ENCODE measurements at regions not wholly inside any gene's neighbourhood (a gene's known extent, or its start where the extent isn't known, plus 50 kb on each side); places are given as distances from the start of the nearest gene placed in this dataset.

GRCh38 chr12:80045594-80045993 lies 53.7 kb upstream of the OTOGL start:
- DNase-seq: no peak
- no peak overlapping the region for H3K27ac ChIP-seq (ENCODE audit: insufficient read depth in 1 of 2, low read depth in 1 of 2, low read length in 2 of 2, poor library complexity in 1 of 2, severe bottlenecking in 2 of 2)

GRCh38 chr12:80044694-80045046 lies 54.7 kb upstream of the OTOGL start:
- Histone ChIP-seq H3K4me1 (ENCODE audit: control extremely low read depth in 1 of 4, control insufficient read depth in 4 of 4, insufficient read depth in 4 of 4, low read length in 3 of 4) (peaks cover 0 to 6% (median 0%) of the 10 kb centered on the region in 4 experiments), H3K4me3 (ENCODE audit: control insufficient read depth in 1 of 7, extremely low read depth in 1 of 7, insufficient read depth in 4 of 7, low read depth in 2 of 7, low read length in 6 of 7) (no peak overlapping the region), H3K9me3 (ENCODE audit: control extremely low read depth in 1 of 5, control insufficient read depth in 4 of 5, insufficient read depth in 2 of 5, low read depth in 1 of 5, low read length in 4 of 5) (no peaks in the 10 kb centered on the region), H3K36me3 (ENCODE audit: control insufficient read depth in 4 of 4, insufficient read depth in 4 of 4, low read length in 3 of 4) (no peaks in the 10 kb centered on the region), H3K27ac (ENCODE audit: insufficient read depth in 1 of 2, low read depth in 1 of 2, low read length in 2 of 2, poor library complexity in 1 of 2, severe bottlenecking in 2 of 2) (no peak overlapping the region), H3K27me3 (replicated peaks in 2 of 5; ENCODE audit: control insufficient read depth in 4 of 5, insufficient read depth in 5 of 5, low read length in 4 of 5) (no peaks in the 10 kb centered on the region)
- WGBS (ENCODE audit: insufficient coverage): 100% methylated on average over 1 of the region's 1 CpG
- POLR2A ChIA-PET: no interaction called here
- CTCF ChIA-PET: no interaction called here
- no peak for DNase-seq

More at GRCh38 chr12:80045594-80045993, 53.7 kb upstream of the OTOGL start:
- 100% methylated on average over 2 of the region's 3 CpGs for WGBS (ENCODE audit: insufficient coverage)
- no peaks in the 10 kb centered on the region for H3K9me3 ChIP-seq (ENCODE audit: control extremely low read depth in 1 of 5, control insufficient read depth in 4 of 5, insufficient read depth in 2 of 5, low read depth in 1 of 5, low read length in 4 of 5)
- POLR2A ChIA-PET: no interaction called here
- no peaks in the 10 kb centered on the region for H3K27me3 ChIP-seq (replicated peaks in 2 of 5; ENCODE audit: control insufficient read depth in 4 of 5, insufficient read depth in 5 of 5, low read length in 4 of 5)
- CTCF ChIA-PET: interaction anchor here (0.6 kb wide), 1 partner anchor 445 kb away, joined by 3 read pairs; no protein-coding TSS in a partner anchor
- no peaks in the 10 kb centered on the region for H3K36me3 ChIP-seq (ENCODE audit: control insufficient read depth in 4 of 4, insufficient read depth in 4 of 4, low read length in 3 of 4)
- no peaks in the 10 kb centered on the region for H3K4me1 ChIP-seq (ENCODE audit: control extremely low read depth in 1 of 4, control insufficient read depth in 4 of 4, insufficient read depth in 4 of 4, low read length in 3 of 4)
- H3K4me3 ChIP-seq (ENCODE audit: control insufficient read depth in 1 of 7, extremely low read depth in 1 of 7, insufficient read depth in 4 of 7, low read depth in 2 of 7, low read length in 6 of 7): no peak overlapping the region

- POLR2A ChIA-PET: no interaction called here
- 84% methylated on average over 4 of the region's 4 CpGs for WGBS (ENCODE audit: insufficient coverage)
- Histone ChIP-seq H3K27ac (ENCODE audit: insufficient read depth in 1 of 2, low read depth in 1 of 2, low read length in 2 of 2, poor library complexity in 1 of 2, severe bottlenecking in 2 of 2) (no peak overlapping the region), H3K4me1 (ENCODE audit: control extremely low read depth in 1 of 4, control insufficient read depth in 4 of 4, insufficient read depth in 4 of 4, low read length in 3 of 4) (peaks cover 0 to 6% (median 0%) of the 10 kb centered on the region in 4 experiments), H3K27me3 (replicated peaks in 2 of 5; ENCODE audit: control insufficient read depth in 4 of 5, insufficient read depth in 5 of 5, low read length in 4 of 5) (no peaks in the 10 kb centered on the region), H3K36me3 (ENCODE audit: control insufficient read depth in 4 of 4, insufficient read depth in 4 of 4, low read length in 3 of 4) (no peaks in the 10 kb centered on the region), H3K4me3 (ENCODE audit: control insufficient read depth in 1 of 7, extremely low read depth in 1 of 7, insufficient read depth in 4 of 7, low read depth in 2 of 7, low read length in 6 of 7) (no peak overlapping the region), H3K9me3 (ENCODE audit: control extremely low read depth in 1 of 5, control insufficient read depth in 4 of 5, insufficient read depth in 2 of 5, low read depth in 1 of 5, low read length in 4 of 5) (no peaks in the 10 kb centered on the region)
- CTCF ChIA-PET: no interaction called here
- no peak for DNase-seq
Measured at GRCh38 chr12:80041692-80042091, 57.6 kb upstream of the OTOGL start.

GRCh38 chr12:80041071-80041470 lies 58.3 kb upstream of the OTOGL start:
- CTCF ChIA-PET: no interaction called here
- POLR2A ChIA-PET: no interaction called here
- Histone ChIP-seq H3K36me3 (ENCODE audit: control insufficient read depth in 4 of 4, insufficient read depth in 4 of 4, low read length in 3 of 4) (no peaks in the 10 kb centered on the region), H3K27ac (ENCODE audit: insufficient read depth in 1 of 2, low read depth in 1 of 2, low read length in 2 of 2, poor library complexity in 1 of 2, severe bottlenecking in 2 of 2) (no peak overlapping the region), H3K27me3 (replicated peaks in 2 of 5; ENCODE audit: control insufficient read depth in 4 of 5, insufficient read depth in 5 of 5, low read length in 4 of 5) (no peaks in the 10 kb centered on the region), H3K4me3 (ENCODE audit: control insufficient read depth in 1 of 7, extremely low read depth in 1 of 7, insufficient read depth in 4 of 7, low read depth in 2 of 7, low read length in 6 of 7) (no peak overlapping the region), H3K4me1 (ENCODE audit: control extremely low read depth in 1 of 4, control insufficient read depth in 4 of 4, insufficient read depth in 4 of 4, low read length in 3 of 4) (peaks cover 0 to 6% (median 0%) of the 10 kb centered on the region in 4 experiments), H3K9me3 (ENCODE audit: control extremely low read depth in 1 of 5, control insufficient read depth in 4 of 5, insufficient read depth in 2 of 5, low read depth in 1 of 5, low read length in 4 of 5) (no peaks in the 10 kb centered on the region)
- 94% methylated on average over 2 of the region's 2 CpGs for WGBS (ENCODE audit: insufficient coverage)
- no peak for DNase-seq

GRCh38 chr12:80040075-80040738 lies 59.1 kb upstream of the OTOGL start:
- no peaks in the 10 kb centered on the region for H3K9me3 ChIP-seq (ENCODE audit: control extremely low read depth in 1 of 5, control insufficient read depth in 4 of 5, insufficient read depth in 2 of 5, low read depth in 1 of 5, low read length in 4 of 5)
- ChIA-PET POLR2A (interaction anchor here (0.6 kb wide), 1 partner anchor 163 kb away, joined by 4 read pairs; no protein-coding TSS in a partner anchor), CTCF (no interaction called here)
- no peak overlapping the region for H3K27ac ChIP-seq (ENCODE audit: insufficient read depth in 1 of 2, low read depth in 1 of 2, low read length in 2 of 2, poor library complexity in 1 of 2, severe bottlenecking in 2 of 2)
- no peaks in the 10 kb centered on the region for H3K27me3 ChIP-seq (replicated peaks in 2 of 5; ENCODE audit: control insufficient read depth in 4 of 5, insufficient read depth in 5 of 5, low read length in 4 of 5)
- H3K36me3 ChIP-seq (ENCODE audit: control insufficient read depth in 4 of 4, insufficient read depth in 4 of 4, low read length in 3 of 4): no peaks in the 10 kb centered on the region
- peak overlapping the region in 1 of 7 experiments; percentile 20 for H3K4me3 ChIP-seq (ENCODE audit: control insufficient read depth in 1 of 7, extremely low read depth in 1 of 7, insufficient read depth in 4 of 7, low read depth in 2 of 7, low read length in 6 of 7)
- 45% methylated on average over 5 of the region's 8 CpGs for WGBS (ENCODE audit: insufficient coverage)
- peak; percentile 15 to 65 (median 44) for DNase-seq
- peaks cover 0 to 6% (median 0%) of the 10 kb centered on the region in 4 experiments for H3K4me1 ChIP-seq (ENCODE audit: control extremely low read depth in 1 of 4, control insufficient read depth in 4 of 4, insufficient read depth in 4 of 4, low read length in 3 of 4)

- H3K9me3 ChIP-seq (ENCODE audit: control extremely low read depth in 1 of 5, control insufficient read depth in 4 of 5, insufficient read depth in 2 of 5, low read depth in 1 of 5, low read length in 4 of 5): no peaks in the 10 kb centered on the region
- 97% methylated on average over 4 of the region's 4 CpGs for WGBS (ENCODE audit: insufficient coverage)
- POLR2A ChIA-PET: no interaction called here
- H3K4me3 ChIP-seq (ENCODE audit: control insufficient read depth in 1 of 7, extremely low read depth in 1 of 7, insufficient read depth in 4 of 7, low read depth in 2 of 7, low read length in 6 of 7): no peak overlapping the region
- no peaks in the 10 kb centered on the region for H3K36me3 ChIP-seq (ENCODE audit: control insufficient read depth in 4 of 4, insufficient read depth in 4 of 4, low read length in 3 of 4)
- no peak for DNase-seq
- peaks cover 0 to 6% (median 0%) of the 10 kb centered on the region in 4 experiments for H3K4me1 ChIP-seq (ENCODE audit: control extremely low read depth in 1 of 4, control insufficient read depth in 4 of 4, insufficient read depth in 4 of 4, low read length in 3 of 4)
- no peaks in the 10 kb centered on the region for H3K27me3 ChIP-seq (replicated peaks in 2 of 5; ENCODE audit: control insufficient read depth in 4 of 5, insufficient read depth in 5 of 5, low read length in 4 of 5)
- no peak overlapping the region for H3K27ac ChIP-seq (ENCODE audit: insufficient read depth in 1 of 2, low read depth in 1 of 2, low read length in 2 of 2, poor library complexity in 1 of 2, severe bottlenecking in 2 of 2)
- CTCF ChIA-PET: no interaction called here
Measured at GRCh38 chr12:80038062-80038560, 61.2 kb upstream of the OTOGL start.

- Histone ChIP-seq H3K4me1 (ENCODE audit: control extremely low read depth in 1 of 4, control insufficient read depth in 4 of 4, insufficient read depth in 4 of 4, low read length in 3 of 4) (no peaks in the 10 kb centered on the region), H3K27me3 (replicated peaks in 2 of 5; ENCODE audit: control insufficient read depth in 4 of 5, insufficient read depth in 5 of 5, low read length in 4 of 5) (no peaks in the 10 kb centered on the region), H3K9me3 (ENCODE audit: control extremely low read depth in 1 of 5, control insufficient read depth in 4 of 5, insufficient read depth in 2 of 5, low read depth in 1 of 5, low read length in 4 of 5) (no peaks in the 10 kb centered on the region), H3K4me3 (ENCODE audit: control insufficient read depth in 1 of 7, extremely low read depth in 1 of 7, insufficient read depth in 4 of 7, low read depth in 2 of 7, low read length in 6 of 7) (no peak overlapping the region), H3K36me3 (ENCODE audit: control insufficient read depth in 4 of 4, insufficient read depth in 4 of 4, low read length in 3 of 4) (no peaks in the 10 kb centered on the region), H3K27ac (ENCODE audit: insufficient read depth in 1 of 2, low read depth in 1 of 2, low read length in 2 of 2, poor library complexity in 1 of 2, severe bottlenecking in 2 of 2) (no peak overlapping the region)
- POLR2A ChIA-PET: no interaction called here
- no CpG with 5 or more reads among the region's 2 CpGs for WGBS (ENCODE audit: insufficient coverage)
- CTCF ChIA-PET: interaction anchor here (1.1 kb wide), 1 partner anchor 17 kb away, joined by 3 read pairs; no protein-coding TSS in a partner anchor
- DNase-seq: no peak
Measured at GRCh38 chr12:80033448-80033847, 65.9 kb upstream of the OTOGL start.
